Hematopoietic multipotent progenitor cell treated with erythropoietin and hydrocortisone succinate and interleukin-3 and kit ligand, for 4 days (in vitro differentiated cells): ENCODE measurements at regions not wholly inside any gene's neighbourhood (a gene's known extent, or its start where the extent isn't known, plus 50 kb on each side); places are given as distances from the start of the nearest gene placed in this dataset.

ENCODE experiments used
- DNase-seq: peaks from one replicate; pipeline ENCODE4 v3.0.0-alpha.2; 2015

DNA sequence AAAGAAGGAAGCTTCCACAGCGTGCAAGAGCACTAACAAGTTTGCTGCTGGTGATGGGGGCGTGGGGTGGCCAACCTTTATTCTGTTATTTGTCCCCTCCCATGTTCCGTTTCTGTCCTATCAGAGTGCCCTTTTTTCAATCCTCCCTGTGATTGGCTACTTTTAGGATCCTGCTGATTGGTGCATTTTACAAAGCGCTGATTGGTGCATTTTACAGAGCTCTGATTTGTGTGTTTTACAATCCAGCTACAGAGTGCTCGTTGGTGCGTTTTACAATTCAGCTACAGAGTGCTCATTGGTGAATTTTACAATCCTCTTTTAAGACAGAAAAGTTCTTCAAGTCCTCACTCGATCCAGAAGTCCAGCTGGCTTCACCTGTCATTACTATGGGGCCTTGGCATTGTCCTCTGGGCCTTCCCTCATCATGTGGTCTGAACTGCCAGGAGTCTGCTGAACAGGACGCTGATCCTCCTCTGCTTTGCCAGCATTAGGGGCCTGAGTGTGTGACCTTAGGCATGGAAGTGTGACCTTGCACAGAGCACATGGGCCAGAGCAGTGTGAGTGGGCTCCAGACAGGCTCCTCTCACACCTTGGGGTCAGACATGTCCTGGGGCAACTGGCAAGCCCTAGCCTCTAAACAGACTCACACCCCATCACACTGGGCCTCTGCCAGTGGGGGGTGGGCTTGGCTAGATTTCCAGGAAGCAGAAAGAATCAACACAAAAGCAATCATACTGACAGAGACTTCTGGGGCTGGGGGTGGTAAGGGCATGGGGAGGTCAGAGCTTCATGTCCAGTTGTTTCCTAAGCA lies 167.4 kb downstream of the PTPN20 start:
- DNase-seq = no peak

GRCh38 chr10:47079204-47079580 lies 168.0 kb downstream of the PTPN20 start:
- no peak for DNase-seq

DNA sequence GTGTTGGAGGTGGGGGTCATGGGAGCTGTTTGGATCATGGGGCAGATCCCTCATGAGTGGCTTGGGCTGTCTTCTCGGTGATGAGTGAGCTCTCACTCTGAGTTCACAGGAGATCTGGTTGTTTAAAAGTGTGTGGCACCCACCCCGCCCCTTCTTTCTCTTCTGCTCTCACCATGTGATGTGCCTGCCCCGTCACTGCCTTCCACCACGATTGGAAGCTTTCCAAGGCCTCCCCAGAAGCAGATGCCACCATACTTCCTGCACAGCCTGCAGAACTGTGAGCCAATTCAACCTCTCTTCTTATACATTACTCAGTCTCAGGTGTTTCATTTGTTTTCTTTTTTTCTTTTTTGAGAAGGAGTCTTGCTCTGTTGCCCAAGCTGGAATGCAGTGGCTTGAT lies 170.0 kb downstream of the PTPN20 start:
- DNase-seq = peak; percentile 59

DNA sequence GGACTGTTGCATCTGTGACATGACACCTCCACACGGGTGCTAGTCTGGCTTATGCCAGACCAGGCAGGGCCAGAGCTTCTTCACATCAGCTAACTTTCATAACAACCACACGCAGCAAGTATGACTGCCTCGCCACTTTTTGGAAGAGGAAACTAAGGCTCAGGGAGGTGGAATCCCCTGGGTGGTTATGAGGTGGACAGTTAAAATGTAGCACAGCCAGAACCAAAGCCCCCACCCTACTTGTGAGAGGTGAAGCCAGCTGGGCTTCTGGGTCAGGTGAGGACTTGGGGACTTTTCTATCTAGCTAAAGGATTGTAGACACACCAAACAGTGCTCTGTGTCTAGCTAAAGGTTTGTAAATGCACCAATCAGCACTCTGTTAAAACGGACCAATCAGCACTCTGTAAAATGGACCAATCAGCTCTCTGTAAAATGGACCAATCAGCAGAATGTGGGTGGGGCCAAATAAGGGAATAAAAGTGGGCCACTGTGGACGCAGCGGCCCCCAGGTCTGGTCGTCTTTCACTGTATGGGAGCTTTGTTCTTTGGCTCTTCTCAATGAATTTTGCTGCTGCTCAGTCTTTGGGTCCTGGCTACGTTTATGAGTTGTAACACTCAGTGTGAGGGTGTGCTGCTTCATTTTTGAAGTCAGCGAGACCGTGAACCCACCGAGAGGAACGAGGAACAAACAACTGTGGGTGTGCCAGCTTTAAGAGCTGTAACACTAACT lies 171.0 kb downstream of the PTPN20 start:
- DNase-seq = no peak

GRCh38 chr10:47087667-47088066 lies 176.4 kb downstream of the PTPN20 start:
- peak; percentile 30 for DNase-seq

GRCh38 chr10:47088656-47089354 lies 177.6 kb downstream of the PTPN20 start:
- DNase-seq = no peak

DNA sequence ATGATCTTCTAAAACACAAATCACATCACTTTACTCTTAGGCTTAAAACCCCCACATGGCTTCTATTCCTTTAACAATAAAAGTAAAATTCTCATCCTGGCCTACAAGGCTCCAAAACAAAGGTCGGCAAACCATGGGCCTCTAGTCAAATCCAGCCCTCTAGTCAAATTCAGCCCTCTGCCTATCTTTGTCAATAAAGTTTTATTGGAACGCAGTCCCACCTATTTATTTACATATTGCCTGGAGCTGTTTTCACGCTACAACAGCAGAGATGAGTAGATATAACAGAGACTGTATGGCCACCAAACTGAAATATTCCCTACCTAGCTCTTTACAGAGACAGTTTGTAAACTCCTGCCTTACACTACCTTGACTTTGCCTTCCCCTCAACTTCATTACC lies 178.8 kb downstream of the PTPN20 start:
- no peak for DNase-seq

DNA sequence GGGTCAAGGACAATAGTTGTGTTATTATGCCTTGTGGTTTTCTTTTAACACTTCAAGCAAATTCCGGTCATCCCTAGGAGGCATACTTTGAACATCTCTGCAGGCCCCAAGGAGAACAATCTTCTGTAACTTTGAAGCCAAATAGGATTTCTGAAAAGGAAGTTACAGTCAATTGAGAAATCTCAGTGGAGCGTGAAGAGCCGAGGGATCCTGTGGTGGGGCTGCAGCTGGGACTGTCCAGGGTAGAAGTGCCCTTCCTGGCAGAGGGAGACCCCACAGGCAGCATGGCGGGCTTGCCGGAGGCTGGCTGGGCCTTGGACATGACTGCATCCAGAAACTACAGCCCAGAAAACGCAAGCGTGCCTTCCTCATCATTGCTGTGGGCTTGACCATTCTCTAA lies 179.7 kb downstream of the PTPN20 start:
- DNase-seq = no peak

GRCh38 chr10:47091421-47091820 lies 180.2 kb downstream of the PTPN20 start:
- DNase-seq = no peak

- DNase-seq = no peak
These were observed 181.1 kb downstream of the PTPN20 start for GRCh38 chr10:47092376-47092775.

DNA sequence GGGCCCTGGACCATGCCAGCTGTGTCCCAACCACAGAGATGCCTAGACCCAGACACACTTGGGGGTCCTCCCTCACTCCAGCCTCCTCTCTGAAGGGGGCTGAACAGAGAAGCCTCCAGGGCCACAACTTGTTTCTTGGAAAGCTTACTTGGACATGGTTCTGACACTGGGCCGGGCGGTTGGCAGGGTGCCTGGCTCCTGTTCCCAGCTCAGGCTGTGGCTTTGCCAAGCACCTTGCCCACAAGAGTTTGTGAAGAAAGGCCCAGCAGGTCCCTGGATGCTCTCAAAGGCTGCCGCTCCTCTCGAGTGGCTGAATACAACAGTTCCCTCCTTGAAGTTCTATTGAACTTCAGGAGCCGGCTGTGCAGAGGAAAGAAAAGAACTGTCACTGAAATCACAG lies 181.6 kb downstream of the PTPN20 start:
- DNase-seq = no peak

- DNase-seq = no peak
These were observed 182.9 kb downstream of the PTPN20 start for GRCh38 chr10:47094126-47094525.

GRCh38 chr10:47094636-47095035 lies 183.4 kb downstream of the PTPN20 start:
- DNase-seq = no peak

- no peak for DNase-seq
These were observed 184.0 kb downstream of the PTPN20 start for GRCh38 chr10:47095211-47095610.

- no peak for DNase-seq
These were observed 184.8 kb downstream of the PTPN20 start for GRCh38 chr10:47095848-47096612.

DNA sequence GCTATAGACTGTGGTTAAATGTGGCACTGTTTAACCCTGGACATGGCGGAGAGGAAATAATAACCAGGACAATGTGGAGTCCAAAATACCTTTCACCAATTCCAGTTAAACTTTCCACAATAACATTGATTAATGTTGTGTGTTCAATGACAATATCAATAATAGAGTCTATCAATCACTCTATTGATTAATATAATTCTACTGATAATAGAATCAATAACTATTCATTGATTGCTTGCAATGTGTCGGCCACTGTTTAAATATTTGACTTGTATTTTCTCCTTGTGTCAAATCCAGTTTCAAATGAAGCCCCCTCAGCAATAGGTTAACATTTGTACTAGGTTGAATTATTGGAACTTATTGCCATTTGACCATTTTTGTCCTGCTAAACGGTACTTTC lies 187.0 kb downstream of the PTPN20 start:
- DNase-seq = no peak

DNA sequence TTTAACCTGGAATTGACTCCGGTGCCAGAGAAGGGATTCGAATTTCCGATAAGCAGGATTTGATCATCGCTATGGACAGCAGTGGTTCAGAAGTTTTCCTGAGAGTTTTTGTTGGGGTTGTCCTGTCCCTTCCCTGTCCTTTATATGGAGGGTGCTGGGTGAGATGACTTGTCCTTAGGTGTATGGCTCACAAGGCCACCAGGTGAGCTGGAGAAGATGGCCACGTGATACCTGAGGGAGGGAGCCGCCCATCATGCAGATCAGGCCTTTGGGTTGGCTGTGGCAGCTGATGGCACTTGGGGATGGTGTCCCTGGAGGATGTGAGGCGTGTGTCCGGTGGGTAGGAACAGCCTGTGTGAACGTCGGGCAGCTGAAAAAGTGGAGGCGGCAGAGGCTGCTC lies 187.7 kb downstream of the PTPN20 start:
- DNase-seq = no peak

DNA sequence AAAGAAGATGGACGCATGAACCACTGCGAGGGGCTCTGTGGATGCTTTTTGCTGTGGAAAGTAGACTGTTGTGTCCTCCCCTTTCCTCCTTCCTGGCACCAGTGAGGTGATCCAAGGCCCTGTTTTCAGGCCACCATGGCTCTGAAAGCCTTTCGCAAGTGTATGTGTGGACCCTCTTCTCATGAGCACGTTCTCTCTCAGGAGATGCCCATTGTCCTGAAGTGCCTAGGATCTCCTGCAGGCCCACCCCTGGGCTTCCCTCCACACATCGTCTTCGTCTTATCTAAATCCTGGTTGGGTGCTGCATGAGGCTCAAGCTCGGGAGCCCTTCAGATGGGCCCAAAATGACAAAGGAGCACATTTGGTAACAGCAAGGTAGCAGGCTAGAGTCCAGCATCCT lies 188.2 kb downstream of the PTPN20 start:
- no peak for DNase-seq

GRCh38 chr10:47101196-47101595 lies 190.0 kb downstream of the PTPN20 start:
- DNase-seq = no peak

DNA sequence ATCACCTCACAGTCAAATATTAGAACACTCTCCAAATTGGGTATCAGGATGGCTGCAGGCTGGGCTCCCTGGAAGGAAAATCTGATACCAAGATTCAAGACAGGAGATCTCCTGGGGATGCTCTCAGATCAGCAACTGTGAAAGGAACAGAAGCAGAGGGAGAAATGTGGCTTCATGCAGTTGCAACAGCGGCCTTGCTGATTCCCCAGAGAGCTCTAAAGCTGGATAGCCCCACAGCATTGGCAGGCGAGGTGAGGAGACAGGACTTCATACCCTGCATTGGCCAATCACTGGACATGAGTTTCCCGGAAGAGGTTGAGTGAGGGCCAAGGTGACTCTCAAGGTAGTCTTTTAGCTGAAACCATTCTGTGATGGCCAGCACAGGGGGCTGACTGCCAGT lies 190.6 kb downstream of the PTPN20 start:
- no peak for DNase-seq

GRCh38 chr10:47104151-47104605 lies 192.9 kb downstream of the PTPN20 start:
- no peak for DNase-seq

GRCh38 chr10:47104786-47105385 lies 193.7 kb downstream of the PTPN20 start:
- peak; percentile 57 for DNase-seq
